HCT116 (cell line): ENCODE measurements at regions not wholly inside any gene's neighbourhood (a gene's known extent, or its start where the extent isn't known, plus 50 kb on each side); places are given as distances from the start of the nearest gene placed in this dataset.
"Not testable (repeated sequence)": the region's sequence is repeated elsewhere in the genome, so short reads cannot be mapped to it uniquely, and the experiment has no call there.

Experiments used
- ATAC-seq: fragments of 200-7000 bp; cut with Tn5 transposase; 2 replicates; pipeline ENCODE4 v1.9.1; 2020; ENCODE audit warnings: mild to moderate bottlenecking, moderate library complexity
- BruUV-seq: library from RNA; stranded (reverse); fragments of 400-500 nt; replicated peaks from 2 replicates; lab custom pipeline; 2021; lab: Mats Ljungman, UMichigan
- CTCF ChIA-PET: fragments of 300-600 bp; sonication (Branson Sonifier 250); formaldehyde crosslinking; loops from one replicate; lab custom pipeline; 2021; ENCODE audit warnings: antibody characterized with exemption; lab: Charles Lee
- POLR2A ChIA-PET: fragments of 300-600, 350-600 bp; sonication (Branson Sonifier 250); formaldehyde crosslinking; loops from one replicate; lab custom pipeline; 2021; ENCODE audit warnings: antibody characterized with exemption; lab: Charles Lee
- RAD21 ChIA-PET, 2 experiments: fragments of 300-600 bp; sonication (Branson Sonifier 250); formaldehyde crosslinking; loops; one replicate each; lab custom pipeline; 2023; ENCODE audit warnings: low total read pairs in 2 of 2; ENCODE audit not compliant: uncharacterized antibody in 2 of 2, unreplicated experiment in 2 of 2, low non-redundant PET in 1 of 2; lab: Charles Lee
- DNase-seq: peaks from one replicate; pipeline ENCODE4 v3.0.0-alpha.2; 2010; ENCODE audit warnings: low read depth, low spot score
- H2AFZ ChIP-seq: fragments of 200-600 bp; shearing (Covaris generic), sonication (generic); 2 replicates; pipeline ENCODE4 v1.6.1; 2017; ENCODE audit warnings: low read depth, mixed run types, mixed read lengths, antibody characterized with exemption, low read length; ENCODE audit not compliant: poor library complexity, severe bottlenecking
- H3K27ac ChIP-seq: 2 replicates; pipeline ENCODE4 v1.5.1; 2012; ENCODE audit warnings: low read depth, low read length
- H3K27me3 ChIP-seq: fragments of 200-600 bp; sonication (generic); 2 replicates; pipeline ENCODE4 v1.6.1; 2016; ENCODE audit warnings: mixed run types, low read length, mixed read lengths; ENCODE audit not compliant: insufficient read depth
- H3K36me3 ChIP-seq, 2 experiments: fragments of 200-500 bp in 1 of 2; fragments of 200-600 bp in 1 of 2; sonication (Bioruptor generic) in 1 of 2; sonication (generic) in 1 of 2; 2 replicates each; pipeline versions ENCODE4 v1.5.1 to v1.6.1; 2014 to 2016; ENCODE audit warnings: low read length in 2 of 2, inconsistent platforms in 1 of 2, mixed read lengths in 1 of 2, mixed run types in 1 of 2; ENCODE audit not compliant: insufficient read depth in 2 of 2, control insufficient read depth in 1 of 2
- H3K4me1 ChIP-seq, 2 experiments: fragments of 200-600 bp in 1 of 2; sonication (generic) in 1 of 2; 2 replicates each; pipeline versions ENCODE4 v1.5.1 to v1.6.1; 2012 to 2017; ENCODE audit warnings: low read length in 2 of 2, inconsistent platforms in 1 of 2, mild to moderate bottlenecking in 1 of 2, mixed read lengths in 1 of 2, mixed run types in 1 of 2, moderate library complexity in 1 of 2; ENCODE audit not compliant: insufficient read depth in 2 of 2, control insufficient read depth in 1 of 2
- H3K4me2 ChIP-seq: fragments of 200-600 bp; sonication (generic); 2 replicates; pipeline ENCODE4 v1.6.1; 2017; ENCODE audit warnings: mixed run types, low read length, mixed read lengths
- H3K4me3 ChIP-seq, 2 experiments: fragments of 200-600 bp in 1 of 2; sonication (generic) in 1 of 2; replicated peaks in 1 of 2; 2 replicates each; pipeline ENCODE4 v1.5.1; 2011 to 2016; ENCODE audit warnings: low read length in 2 of 2, control low read depth in 1 of 2, low read depth in 1 of 2, mild to moderate bottlenecking in 1 of 2, mixed read lengths in 1 of 2, mixed run types in 1 of 2
- H3K79me2 ChIP-seq: fragments of 200-600 bp; sonication (generic); 2 replicates; pipeline ENCODE4 v1.6.1; 2017; ENCODE audit warnings: mild to moderate bottlenecking, mixed run types, low read length, moderate library complexity, mixed read lengths; ENCODE audit not compliant: insufficient read depth
- H3K9ac ChIP-seq: fragments of 200-600 bp; sonication (generic); 2 replicates; pipeline ENCODE4 v1.6.1; 2016; ENCODE audit warnings: low read length, mixed read lengths
- H3K9me2 ChIP-seq: fragments of 200-600 bp; sonication (generic), shearing (Covaris generic); 2 replicates; pipeline ENCODE4 v1.6.1; 2017; ENCODE audit warnings: mixed run types, mild to moderate bottlenecking, moderate library complexity; ENCODE audit not compliant: insufficient read depth
- H3K9me3 ChIP-seq, 2 experiments: fragments of 200-500 bp in 1 of 2; fragments of 200-600 bp in 1 of 2; sonication (Bioruptor generic) in 1 of 2; sonication (generic) in 1 of 2; 2 replicates each; pipeline ENCODE4 v1.6.1; 2014 to 2017; ENCODE audit warnings: low read length in 2 of 2, mixed read lengths in 2 of 2, inconsistent platforms in 1 of 2, low read depth in 1 of 2, mild to moderate bottlenecking in 1 of 2, mixed run types in 1 of 2, moderate library complexity in 1 of 2; ENCODE audit not compliant: control insufficient read depth in 1 of 2, insufficient read depth in 1 of 2
- H4K20me1 ChIP-seq: fragments of 200-600 bp; sonication (generic), shearing (Covaris generic); 2 replicates; pipeline ENCODE4 v1.6.1; 2017; ENCODE audit warnings: mixed run types, mild to moderate bottlenecking, moderate library complexity; ENCODE audit not compliant: insufficient read depth
- intact Hi-C: fragments of 100-400 bp; cut with micrococcal nuclease; formaldehyde crosslinking; loops from 2 replicates; pipeline ENCODE4 v1.10.0; 2022

DNA sequence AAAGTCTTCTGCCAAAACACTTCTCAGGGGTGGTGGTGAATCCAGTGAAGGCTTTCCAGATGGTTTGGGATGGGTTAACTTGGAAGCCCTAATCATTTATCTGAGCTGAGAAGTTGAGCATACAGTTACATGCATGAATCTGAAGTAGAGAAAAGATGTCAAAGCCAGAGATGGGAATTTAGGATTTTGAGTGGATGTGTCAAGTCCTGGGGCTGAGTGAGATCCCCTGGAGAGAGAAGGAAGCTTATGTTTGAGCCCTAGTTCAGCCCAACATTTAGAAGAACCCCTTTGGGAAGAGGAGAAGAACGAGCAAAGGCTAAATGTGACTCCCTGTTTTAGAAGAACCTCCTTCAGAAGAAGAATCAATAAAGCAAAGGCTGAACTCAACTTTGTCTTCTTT is 129.1 kb upstream of the TPTE start:
- H3K79me2 ChIP-seq, H3K27ac ChIP-seq, H3K9me2 ChIP-seq, H4K20me1 ChIP-seq, DNase-seq, H3K4me3 ChIP-seq, POLR2A ChIA-PET, H3K27me3 ChIP-seq, H3K4me2 ChIP-seq, H3K36me3 ChIP-seq, H3K9ac ChIP-seq, intact Hi-C loops, H2AFZ ChIP-seq, CTCF ChIA-PET, BruUV-seq, ATAC-seq, RAD21 ChIA-PET, H3K4me1 ChIP-seq: not testable (repeated sequence)
- peaks cover 19 to 23% of the 10 kb centered on the region in 2 experiments; a peak in 3 of 4 replicates for H3K9me3 ChIP-seq

DNA sequence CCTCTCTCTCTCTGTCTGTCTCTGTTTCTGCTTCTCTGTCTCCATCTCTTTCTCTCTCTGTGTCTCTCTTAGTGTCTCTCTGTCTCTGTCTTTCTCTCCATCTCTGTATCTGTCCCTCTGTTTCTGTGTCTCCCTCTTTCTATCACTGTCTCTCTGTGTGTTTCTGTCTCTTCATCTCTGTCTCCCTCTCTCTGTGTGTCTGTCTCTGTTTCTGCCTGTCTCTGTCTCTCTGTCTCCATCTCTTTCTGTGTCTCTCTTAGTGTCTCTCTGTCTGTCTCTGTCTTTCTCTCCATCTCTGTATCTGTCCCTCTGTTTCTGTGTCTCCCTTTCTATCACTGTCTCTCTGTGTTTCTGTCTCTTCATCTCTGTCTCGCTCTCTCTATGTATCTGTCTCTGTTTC is 125.4 kb upstream of the TPTE start:
- H3K4me2 ChIP-seq, H3K79me2 ChIP-seq, BruUV-seq, H3K27ac ChIP-seq, H4K20me1 ChIP-seq, RAD21 ChIA-PET, H3K4me3 ChIP-seq, H3K27me3 ChIP-seq, H3K36me3 ChIP-seq, intact Hi-C loops, CTCF ChIA-PET, H3K4me1 ChIP-seq, DNase-seq, POLR2A ChIA-PET, H3K9ac ChIP-seq, H2AFZ ChIP-seq, H3K9me2 ChIP-seq, ATAC-seq: not testable (repeated sequence)
- peaks cover 5 to 12% of the 10 kb centered on the region in 2 experiments; a peak in 2 of 4 replicates for H3K9me3 ChIP-seq

DNA sequence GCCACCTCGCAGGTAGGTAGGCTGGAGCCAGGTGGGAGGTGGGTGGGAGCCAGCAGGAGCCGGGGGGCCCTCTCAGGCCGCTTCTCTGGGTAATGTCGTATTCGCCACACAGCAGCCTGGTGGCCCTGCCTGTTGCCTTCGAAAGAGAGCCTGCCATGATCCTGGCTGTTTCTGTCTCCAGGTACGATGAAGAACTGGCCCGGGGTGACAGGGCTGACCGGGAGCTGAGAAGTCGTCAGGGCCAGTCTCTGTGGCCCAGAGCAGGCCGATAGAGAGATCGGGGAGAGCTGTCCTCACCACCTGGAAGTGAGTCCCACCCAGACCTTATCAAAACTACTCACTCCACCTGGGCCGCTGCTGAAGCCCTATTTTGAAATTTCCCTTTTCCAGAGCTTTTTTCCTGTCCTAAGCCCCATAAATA is 123.9 kb upstream of the TPTE start:
- H3K4me2 ChIP-seq, POLR2A ChIA-PET, H3K4me1 ChIP-seq, H4K20me1 ChIP-seq, H3K9me2 ChIP-seq, H3K79me2 ChIP-seq, CTCF ChIA-PET, intact Hi-C loops, H3K27me3 ChIP-seq, ATAC-seq, RAD21 ChIA-PET, H3K4me3 ChIP-seq, DNase-seq, H3K36me3 ChIP-seq, H3K9ac ChIP-seq, H2AFZ ChIP-seq, BruUV-seq, H3K27ac ChIP-seq: not testable (repeated sequence)
- H3K9me3 ChIP-seq: peaks cover 10 to 18% of the 10 kb centered on the region in 2 experiments; a peak in 2 of 4 replicates

DNA sequence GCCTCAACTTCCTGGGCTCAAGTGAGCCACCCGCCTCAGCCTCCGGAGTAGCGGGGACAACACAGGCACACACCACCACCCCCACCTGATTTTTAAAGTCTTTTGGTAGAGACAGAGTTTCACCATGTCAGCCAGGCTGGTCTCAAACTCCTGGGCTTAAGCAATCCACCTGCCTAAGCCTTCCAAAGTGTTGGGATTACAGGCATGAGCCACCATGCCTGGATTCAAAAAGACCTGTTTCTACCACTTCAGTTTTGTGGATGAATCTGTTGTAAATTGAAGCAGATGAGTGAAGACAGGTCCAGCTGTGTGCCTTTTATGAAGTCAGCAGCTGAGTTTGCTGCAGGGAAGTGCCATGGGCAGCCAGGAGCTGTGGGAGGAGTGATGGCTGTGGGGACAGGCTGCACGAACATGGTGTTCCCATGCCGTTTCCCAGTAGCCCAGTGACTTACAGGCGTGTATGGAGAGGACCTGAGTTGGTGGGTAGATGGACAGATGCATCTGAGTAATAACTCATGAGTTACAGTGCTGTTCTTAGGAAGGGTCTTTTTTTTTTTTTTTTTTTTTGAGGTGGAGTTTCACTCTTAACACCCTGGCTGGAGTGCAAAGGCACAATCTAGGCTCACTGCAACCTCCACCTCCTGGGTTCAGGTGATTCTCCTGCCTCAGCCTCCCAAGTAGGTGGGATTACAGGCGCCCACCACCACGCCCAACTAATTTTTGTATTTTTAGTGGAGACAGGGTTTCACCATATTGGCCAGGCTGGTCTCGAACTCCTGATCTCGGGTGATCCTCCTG is 122.5 kb upstream of the TPTE start:
- ATAC-seq, RAD21 ChIA-PET, H2AFZ ChIP-seq, H4K20me1 ChIP-seq, H3K9ac ChIP-seq, intact Hi-C loops, H3K4me1 ChIP-seq, CTCF ChIA-PET, H3K36me3 ChIP-seq, H3K79me2 ChIP-seq, DNase-seq, BruUV-seq, H3K4me3 ChIP-seq, H3K27ac ChIP-seq, POLR2A ChIA-PET, H3K9me2 ChIP-seq, H3K27me3 ChIP-seq, H3K4me2 ChIP-seq: not testable (repeated sequence)
- H3K9me3 ChIP-seq: peaks cover 19 to 28% of the 10 kb centered on the region in 2 experiments; a peak in 2 of 4 replicates
